IMR-90 (cell line): ENCODE measurements at regions not wholly inside any gene's neighbourhood (a gene's known extent, or its start where the extent isn't known, plus 50 kb on each side); places are given as distances from the start of the nearest gene placed in this dataset.

ENCODE experiments used
- ATAC-seq: fragments of 200-7000 bp; cut with Tn5 transposase; 2 replicates; pipeline ENCODE4 v1.9.1; 2020; ENCODE audit warnings: low read depth, mild to moderate bottlenecking, moderate library complexity
- BruUV-seq: library from RNA; stranded (reverse); fragments of 400-500 nt; replicated peaks from 2 replicates; lab custom pipeline; 2021; lab: Mats Ljungman, UMichigan
- CTCF ChIA-PET: fragments of 300-600 bp; formaldehyde crosslinking; extraction: SDS; loops from one replicate; lab custom pipeline; 2021; ENCODE audit warnings: antibody characterized with exemption; lab: Yijun Ruan, JAX
- POLR2A ChIA-PET: fragments of 300-600 bp; sonication (Branson Sonifier 250); formaldehyde crosslinking; loops from one replicate; lab custom pipeline; 2022; ENCODE audit warnings: antibody characterized with exemption; ENCODE audit not compliant: unreplicated experiment; lab: Charles Lee
- DNase-seq: peaks from one replicate; pipeline ENCODE4 v3.0.0; 2013
- H2AFZ ChIP-seq: replicated peaks from 2 replicates; pipeline ENCODE3; 2013; ENCODE audit warnings: low read length, mild to moderate bottlenecking; ENCODE audit not compliant: poor library complexity
- H2AK5ac ChIP-seq: 2 replicates; pipeline ENCODE4 v1.6.1; 2013; ENCODE audit warnings: low read depth, low read length, inconsistent platforms
- H2AK9ac ChIP-seq: replicated peaks from 2 replicates; pipeline ENCODE3; 2013; ENCODE audit warnings: mild to moderate bottlenecking, low read depth, low read length, moderate library complexity; ENCODE audit not compliant: poor library complexity
- H2BK120ac ChIP-seq: 2 replicates; pipeline ENCODE4 v1.6.1; 2013; ENCODE audit warnings: low read depth, low read length, inconsistent platforms
- H2BK15ac ChIP-seq: 3 replicates; pipeline ENCODE4 v1.6.1; 2013; ENCODE audit warnings: low read depth, low read length, inconsistent platforms
- H2BK20ac ChIP-seq: 2 replicates; pipeline ENCODE4 v1.6.1; 2013; ENCODE audit warnings: low read depth, mild to moderate bottlenecking, inconsistent platforms, low read length, moderate library complexity
- H2BK5ac ChIP-seq: 2 replicates; pipeline ENCODE4 v1.6.1; 2013; ENCODE audit warnings: mild to moderate bottlenecking, low read depth, low read length, inconsistent platforms; ENCODE audit not compliant: poor library complexity, severe bottlenecking
- H3K14ac ChIP-seq: replicated peaks from 2 replicates; pipeline ENCODE4 v1.6.1; 2013; ENCODE audit warnings: low read depth, low read length, inconsistent platforms
- H3K18ac ChIP-seq: 2 replicates; pipeline ENCODE4 v1.6.1; 2013; ENCODE audit warnings: low read depth, low read length, control low read depth
- H3K23ac ChIP-seq: 2 replicates; pipeline ENCODE4 v1.6.1; 2013; ENCODE audit warnings: low read depth, low read length, inconsistent platforms
- H3K27ac ChIP-seq: 2 replicates; pipeline ENCODE4 v1.5.1; 2013; ENCODE audit warnings: mild to moderate bottlenecking, control low read depth, low read length; ENCODE audit not compliant: insufficient read depth
- H3K27me3 ChIP-seq: 2 replicates; pipeline ENCODE4 v1.6.1; 2013; ENCODE audit warnings: low read length; ENCODE audit not compliant: control insufficient read depth, insufficient read depth
- H3K36me3 ChIP-seq: 2 replicates; pipeline ENCODE4 v1.6.1; 2013; ENCODE audit warnings: low read length, mixed read lengths; ENCODE audit not compliant: control insufficient read depth, insufficient read depth
- H3K4ac ChIP-seq: 2 replicates; pipeline ENCODE4 v1.6.1; 2013; ENCODE audit warnings: low read depth, low read length, inconsistent platforms
- H3K4me1 ChIP-seq: 2 replicates; pipeline ENCODE4 v1.6.1; 2013; ENCODE audit warnings: low read length, mixed read lengths; ENCODE audit not compliant: control insufficient read depth, insufficient read depth
- H3K4me2 ChIP-seq: 2 replicates; pipeline ENCODE4 v1.6.1; 2013; ENCODE audit warnings: low read depth, mild to moderate bottlenecking, control low read depth, low read length, moderate library complexity
- H3K4me3 ChIP-seq: 2 replicates; pipeline ENCODE4 v1.5.1; 2013; ENCODE audit warnings: low read depth, mild to moderate bottlenecking, control low read depth, low read length, moderate library complexity; ENCODE audit not compliant: insufficient read depth
- H3K56ac ChIP-seq: 2 replicates; pipeline ENCODE4 v1.6.1; 2013; ENCODE audit warnings: low read length, inconsistent platforms; ENCODE audit not compliant: insufficient read depth; ENCODE audit errors: extremely low read depth
- H3K79me1 ChIP-seq, 2 experiments: 2 replicates each; pipeline ENCODE4 v1.6.1; 2013; ENCODE audit warnings: low read length in 2 of 2, inconsistent platforms in 1 of 2, low read depth in 1 of 2
- H3K9ac ChIP-seq: 2 replicates; pipeline ENCODE4 v1.6.1; 2013; ENCODE audit warnings: low read depth, low read length, control low read depth
- H3K9me1 ChIP-seq: 2 replicates; pipeline ENCODE4 v1.6.1; 2013; ENCODE audit warnings: low read length, inconsistent platforms; ENCODE audit not compliant: insufficient read depth
- H3K9me3 ChIP-seq: 2 replicates; pipeline ENCODE4 v1.6.1; 2013; ENCODE audit warnings: low read length; ENCODE audit not compliant: control insufficient read depth, insufficient read depth
- H4K20me1 ChIP-seq: 2 replicates; pipeline ENCODE4 v1.6.1; 2013; ENCODE audit warnings: low read length, inconsistent platforms; ENCODE audit not compliant: insufficient read depth
- H4K5ac ChIP-seq: 2 replicates; pipeline ENCODE4 v1.6.1; 2013; ENCODE audit warnings: mild to moderate bottlenecking, low read depth, low read length, control low read depth
- H4K8ac ChIP-seq, 2 experiments: 2 replicates each; pipeline ENCODE4 v1.6.1; 2013; ENCODE audit warnings: low read depth in 2 of 2, low read length in 2 of 2, control low read depth in 1 of 2, inconsistent platforms in 1 of 2
- H4K91ac ChIP-seq: 2 replicates; pipeline ENCODE4 v1.6.1; 2013; ENCODE audit warnings: low read depth, low read length, inconsistent platforms; ENCODE audit not compliant: insufficient read depth
- BHLHE40 ChIP-seq: fragments of 150-350 bp; IDR thresholded peaks from 2 replicates; pipeline ENCODE4 v1.6.1; 2016; ENCODE audit warnings: mild to moderate bottlenecking, low read depth, low read length
- CHD1 ChIP-seq: IDR thresholded peaks from 2 replicates; pipeline ENCODE4 v1.6.1; 2012; ENCODE audit warnings: low read depth, low read length, improper control_type of control experiment
- CTCF ChIP-seq: conservative IDR thresholded peaks from 2 replicates; pipeline ENCODE4 v1.5.1; 2012; ENCODE audit warnings: mild to moderate bottlenecking, low read depth, low read length, improper control_type of control experiment
- MAZ ChIP-seq: IDR thresholded peaks from 2 replicates; pipeline ENCODE4 v1.6.1; 2012; ENCODE audit warnings: low read depth, mild to moderate bottlenecking, low read length, improper control_type of control experiment, moderate library complexity, borderline replicate concordance
- MXI1 ChIP-seq: IDR thresholded peaks from 2 replicates; pipeline ENCODE4 v1.6.1; 2012; ENCODE audit warnings: low read depth, mild to moderate bottlenecking, low read length, moderate library complexity, borderline replicate concordance
- RAD21 ChIP-seq: IDR thresholded peaks from 2 replicates; pipeline ENCODE4 v1.6.1; 2012; ENCODE audit warnings: low read length, improper control_type of control experiment
- WGBS, 2 experiments: methylation state at CpG; one replicate each; pipeline versions ENCODE4 v1.1.5 to v1.1.7; 2013; ENCODE audit warnings: missing lambda C conversion rate in 2 of 2; ENCODE audit not compliant: insufficient read length in 1 of 2; ENCODE audit errors: extremely low coverage in 2 of 2; 5-methylcytosine and 5-hydroxymethylcytosine counted together
- dilution Hi-C: fragments of 300-500 bp; cut with HindIII; formaldehyde crosslinking; loops from one replicate; pipeline ENCODE4 v1.14.3; 2018; ENCODE audit warnings: low sequenced_read_pairs; ENCODE audit not compliant: unreplicated experiment
- in situ Hi-C: fragments of 300-500 bp; cut with MboI; formaldehyde crosslinking; loops from 3 replicates; pipeline ENCODE4 v1.14.3; 2019; ENCODE audit warnings: low sequenced_read_pairs, inconsistent platforms, mixed read lengths
- intact Hi-C: fragments of 100-400 bp; cut with micrococcal nuclease; formaldehyde crosslinking; loops from 2 replicates; pipeline ENCODE4 v1.10.0; 2022

GRCh38 chr5:159645179-159645846 lies 271.0 kb upstream of the ADRA1B start:
- Histone ChIP-seq H3K18ac (no peak overlapping the region), H2BK120ac (no peak overlapping the region), H3K56ac (no peak overlapping the region), H2AK5ac (no peak overlapping the region), H2AFZ (no peak overlapping the region), H2BK20ac (no peak overlapping the region), H3K23ac (no peak overlapping the region), H4K20me1 (no peaks in the 10 kb centered on the region), H3K14ac (no peak overlapping the region), H3K9me1 (no peaks in the 10 kb centered on the region), H3K9me3 (no peaks in the 10 kb centered on the region), H3K9ac (no peak overlapping the region), H2BK15ac (no peak overlapping the region), H4K8ac (no peak overlapping the region), H4K5ac (no peak overlapping the region), H3K4me1 (no peaks in the 10 kb centered on the region), H3K27me3 (peaks cover 17% of the 10 kb centered on the region), H3K4me2 (no peak overlapping the region), H3K79me1 (no peaks in the 10 kb centered on the region), H2AK9ac (no peak overlapping the region), H3K36me3 (no peaks in the 10 kb centered on the region), H3K4ac (no peak overlapping the region), H2BK5ac (no peak overlapping the region), H3K27ac (no peak overlapping the region), H3K4me3 (no peak overlapping the region), H4K91ac (no peak overlapping the region)
- in situ Hi-C loops, result no loop called here
- intact Hi-C loops, result no loop called here
- 80% methylated on average over 1 of the region's 7 CpGs; no CpG with 5 or more reads in 1 of the 2 experiments for WGBS, 2 experiments
- dilution Hi-C loops, result no loop called here
- ATAC-seq, result no peak
- CTCF ChIA-PET, result no interaction called here
- POLR2A ChIA-PET, result no interaction called here
- no peak for TF ChIP-seq RAD21
- TF ChIP-seq CTCF, result no peak
- no peak for TF ChIP-seq BHLHE40
- TF ChIP-seq MAZ, result no peak
- no peak for TF ChIP-seq CHD1
- TF ChIP-seq MXI1, result no peak
- BruUV-seq, result no TSS peak
- DNase-seq, result no peak
